Caco-2 (cell line): ENCODE measurements at regions not wholly inside any gene's neighbourhood (a gene's known extent, or its start where the extent isn't known, plus 50 kb on each side); places are given as distances from the start of the nearest gene placed in this dataset.

ENCODE experiments used
- BruUV-seq: library from RNA; stranded (reverse); fragments of 400-500 nt; replicated peaks from 2 replicates; lab custom pipeline; 2021; lab: Mats Ljungman, UMichigan
- CTCF ChIA-PET: fragments of 300-600 bp; sonication (Branson Sonifier 250); formaldehyde crosslinking; loops from one replicate; lab custom pipeline; 2022; ENCODE audit warnings: antibody characterized with exemption; lab: Charles Lee
- POLR2A ChIA-PET: fragments of 300-600 bp; sonication (Branson Sonifier 250); formaldehyde crosslinking; loops from one replicate; lab custom pipeline; 2022; ENCODE audit warnings: antibody characterized with exemption; lab: Charles Lee
- DNase-seq, 2 experiments: peaks; one replicate each; pipeline versions ENCODE4 v3.0.0 to v3.0.0-alpha.2; 2020 to 2022
- H3K27me3 ChIP-seq: replicated peaks from 2 replicates; pipeline ENCODE4 v1.6.0; 2011; ENCODE audit warnings: low read length; ENCODE audit not compliant: control insufficient read depth, insufficient read depth
- H3K36me3 ChIP-seq: 2 replicates; pipeline ENCODE4 v1.5.1; 2011; ENCODE audit warnings: low read length; ENCODE audit not compliant: control insufficient read depth, insufficient read depth
- H3K4me1 ChIP-seq: fragments of 250-450 bp; sonication (Bioruptor Pico); 2 replicates; pipeline ENCODE4 v1.5.1; 2020; ENCODE audit warnings: mild to moderate bottlenecking
- H3K4me3 ChIP-seq: 2 replicates; pipeline ENCODE4 v1.5.1; 2011; ENCODE audit warnings: low read depth, mild to moderate bottlenecking, control low read depth, low read length
- H3K9me3 ChIP-seq: fragments of 250-450 bp; sonication (Bioruptor Pico); 2 replicates; pipeline ENCODE4 v1.5.1; 2020; ENCODE audit warnings: mild to moderate bottlenecking, moderate library complexity
- H3K27ac Mint-ChIP-seq: one replicate; pipeline ENCODE4 v1.8.0; 2022; ENCODE audit warnings: mixed read lengths; ENCODE audit not compliant: unreplicated experiment
- H3K27me3 Mint-ChIP-seq: one replicate; pipeline ENCODE4 v1.8.0; 2022; ENCODE audit warnings: mixed read lengths; ENCODE audit not compliant: insufficient read depth, unreplicated experiment
- H3K36me3 Mint-ChIP-seq: one replicate; pipeline ENCODE4 v1.8.0; 2022; ENCODE audit warnings: mild to moderate bottlenecking, mixed read lengths; ENCODE audit not compliant: insufficient read depth, unreplicated experiment
- H3K4me1 Mint-ChIP-seq: one replicate; pipeline ENCODE4 v1.8.0; 2022; ENCODE audit warnings: low read depth, mixed read lengths; ENCODE audit not compliant: unreplicated experiment
- H3K4me3 Mint-ChIP-seq: one replicate; pipeline ENCODE4 v1.8.0; 2022; ENCODE audit warnings: mild to moderate bottlenecking, moderate library complexity, mixed read lengths; ENCODE audit not compliant: unreplicated experiment
- H3K9me3 Mint-ChIP-seq: one replicate; pipeline ENCODE4 v1.8.0; 2022; ENCODE audit warnings: mixed read lengths; ENCODE audit not compliant: unreplicated experiment
- CTCF ChIP-seq, 2 experiments: fragments of 200-600 bp in 1 of 2; IDR thresholded peaks; 1 replicate in 1 of 2; 2 replicates in 1 of 2; pipeline versions ENCODE4 v1.5.1 to v1.8.0; 2011 to 2022; ENCODE audit warnings: antibody characterized with exemption in 1 of 2, control low read depth in 1 of 2, inconsistent platforms in 1 of 2, low read depth in 1 of 2, low read length in 1 of 2, mild to moderate bottlenecking in 1 of 2, moderate library complexity in 1 of 2; ENCODE audit not compliant: insufficient read depth in 1 of 2, severe bottlenecking in 1 of 2, unreplicated experiment in 1 of 2
- intact Hi-C: fragments of 100-400 bp; cut with micrococcal nuclease; formaldehyde crosslinking; loops from one replicate; pipeline ENCODE4 v1.10.0; 2022; ENCODE audit not compliant: unreplicated experiment

DNA sequence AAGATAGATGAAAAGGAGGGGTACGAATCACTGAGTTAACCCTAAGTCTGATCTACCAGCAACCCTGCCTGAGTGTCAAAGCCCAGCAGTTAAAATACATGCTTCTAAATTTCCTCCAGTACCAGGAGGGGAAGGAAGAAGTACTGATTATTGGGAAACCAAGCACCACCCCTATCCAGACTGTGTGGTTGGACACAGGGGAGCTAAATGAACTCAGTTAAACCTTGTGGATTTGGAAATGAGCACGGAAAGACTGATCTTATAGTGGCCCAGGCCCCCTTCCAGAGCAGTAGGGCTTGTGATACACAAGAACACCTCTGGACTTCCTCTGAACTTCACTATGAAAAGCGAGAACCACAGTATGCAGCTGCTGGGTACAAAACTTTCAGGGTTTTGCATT, 585.6 kb downstream of the MAFB start:
- H3K27me3 ChIP-seq: no peaks in the 10 kb centered on the region; the same call in 1 of the 2 replicates
- no peak overlapping the region for H3K27ac Mint-ChIP-seq
- no peaks in the 10 kb centered on the region for H3K9me3 Mint-ChIP-seq
- H3K36me3 Mint-ChIP-seq: no peaks in the 10 kb centered on the region
- H3K4me1 Mint-ChIP-seq: no peaks in the 10 kb centered on the region
- no peak overlapping the region for H3K4me3 Mint-ChIP-seq
- no peaks in the 10 kb centered on the region for H3K4me1 ChIP-seq
- BruUV-seq: no TSS peak
- H3K36me3 ChIP-seq: no peaks in the 10 kb centered on the region
- no peak for TF ChIP-seq CTCF (IDR thresholded peaks at IDR 0.05; ENCODE audit: insufficient read depth in 1 of 2, low read depth in 1 of 2, low read length in 1 of 2, severe bottlenecking in 1 of 2, unreplicated experiment in 1 of 2)
- POLR2A ChIA-PET: no interaction called here
- CTCF ChIA-PET: no interaction called here
- no peak overlapping the region for H3K4me3 ChIP-seq
- no peaks in the 10 kb centered on the region for H3K9me3 ChIP-seq
- intact Hi-C loops: no loop called here
- H3K27me3 Mint-ChIP-seq: peaks cover 18% of the 10 kb centered on the region
- DNase-seq: no peak

DNA sequence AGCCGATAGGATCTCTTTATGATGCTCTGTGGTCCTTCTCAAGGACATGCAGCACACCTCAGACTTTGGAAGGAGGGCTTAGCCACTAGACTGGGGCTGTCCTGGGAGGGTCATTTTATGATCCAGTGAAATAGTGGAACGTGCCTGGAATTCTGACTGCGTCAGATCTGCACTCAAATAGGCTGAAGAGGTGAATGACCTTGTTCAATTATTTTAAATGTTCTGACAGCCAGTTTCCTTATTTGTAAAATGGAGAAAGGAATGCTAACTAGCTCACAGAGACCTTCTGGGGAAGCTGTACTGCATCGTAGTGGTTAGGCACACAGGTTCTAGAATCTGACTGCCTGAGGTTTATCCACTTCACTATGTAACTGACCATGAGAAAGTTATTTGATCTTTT, 587.5 kb downstream of the MAFB start:
- ChIA-PET POLR2A (no interaction called here), CTCF (no interaction called here)
- intact Hi-C loops: no loop called here
- Mint-ChIP-seq H3K4me1 (no peaks in the 10 kb centered on the region), H3K9me3 (no peaks in the 10 kb centered on the region), H3K27me3 (peaks cover 13% of the 10 kb centered on the region), H3K36me3 (no peaks in the 10 kb centered on the region), H3K4me3 (no peak overlapping the region), H3K27ac (no peak overlapping the region)
- H3K27me3 ChIP-seq: no peaks in the 10 kb centered on the region; the same call in 1 of the 2 replicates
- no peaks in the 10 kb centered on the region for H3K4me1 ChIP-seq
- H3K9me3 ChIP-seq: no peaks in the 10 kb centered on the region
- H3K36me3 ChIP-seq: no peaks in the 10 kb centered on the region
- no peak for TF ChIP-seq CTCF (IDR thresholded peaks at IDR 0.05; ENCODE audit: insufficient read depth in 1 of 2, low read depth in 1 of 2, low read length in 1 of 2, severe bottlenecking in 1 of 2, unreplicated experiment in 1 of 2)
- no peak for DNase-seq
- no peak overlapping the region for H3K4me3 ChIP-seq
- no TSS peak for BruUV-seq

DNA sequence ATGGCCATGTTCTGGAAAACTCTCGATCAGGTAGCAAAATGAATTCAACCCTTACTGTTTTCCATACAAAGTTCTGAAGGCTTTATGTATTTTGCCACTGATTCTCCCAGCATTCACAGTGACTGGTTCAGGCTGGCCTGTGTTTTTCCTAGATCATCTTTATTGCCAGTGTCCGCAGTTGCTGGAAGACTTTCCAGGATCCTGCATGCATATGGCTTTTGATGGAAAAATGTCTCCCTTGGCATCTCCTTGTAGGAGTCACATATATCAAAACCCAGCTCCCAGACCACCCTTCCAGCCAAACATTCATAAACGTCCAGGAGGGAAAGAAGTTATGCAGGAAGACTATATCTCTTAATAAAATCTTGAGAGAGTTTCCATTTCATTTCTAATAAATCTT, 588.8 kb downstream of the MAFB start:
- Mint-ChIP-seq H3K4me1 (no peaks in the 10 kb centered on the region), H3K9me3 (no peaks in the 10 kb centered on the region), H3K27ac (no peak overlapping the region), H3K4me3 (no peak overlapping the region), H3K36me3 (no peaks in the 10 kb centered on the region), H3K27me3 (peaks cover 10% of the 10 kb centered on the region)
- ChIA-PET CTCF (no interaction called here), POLR2A (no interaction called here)
- Histone ChIP-seq H3K27me3 (no peaks in the 10 kb centered on the region; the same call in 1 of the 2 replicates), H3K9me3 (no peaks in the 10 kb centered on the region), H3K36me3 (no peaks in the 10 kb centered on the region), H3K4me1 (no peaks in the 10 kb centered on the region), H3K4me3 (no peak overlapping the region)
- no peak for TF ChIP-seq CTCF (IDR thresholded peaks at IDR 0.05; ENCODE audit: insufficient read depth in 1 of 2, low read depth in 1 of 2, low read length in 1 of 2, severe bottlenecking in 1 of 2, unreplicated experiment in 1 of 2)
- DNase-seq: no peak
- BruUV-seq: no TSS peak
- intact Hi-C loops: no loop called here
